ENCODE measurements at regions not wholly inside any gene's neighbourhood (a gene's known extent, or its start where the extent isn't known, plus 50 kb on each side); places are given as distances from the start of the nearest gene placed in this dataset.

DNA sequence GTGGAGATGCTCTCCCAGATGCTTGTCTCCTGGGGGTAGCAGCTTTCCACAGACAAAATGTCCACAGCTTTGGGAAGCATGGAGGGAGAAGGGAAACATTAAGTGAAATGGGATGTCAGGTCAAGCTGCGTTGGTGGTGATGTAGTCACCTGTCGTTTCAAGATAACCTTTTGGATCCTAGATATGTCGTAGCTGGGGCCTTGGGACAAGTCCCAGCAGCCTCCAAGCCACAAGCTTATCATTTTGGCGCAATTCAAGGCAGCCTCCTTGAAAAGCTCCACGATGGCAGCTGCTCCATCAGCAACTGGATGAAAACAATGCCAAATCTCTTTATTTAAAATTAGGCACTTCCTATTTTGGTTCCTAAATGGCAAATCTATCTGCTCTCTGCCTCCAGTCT is 52.0 kb downstream of the RTL9 start:
- TF ChIP-seq POLR2A (IDR thresholded peaks at IDR 0.05) (no peak), CTCF (IDR thresholded peaks at IDR 0.05) (no peak)

Measured in uterus (tissue), 2 donors.